ENCODE measurements at regions not wholly inside any gene's neighbourhood (a gene's known extent, or its start where the extent isn't known, plus 50 kb on each side); places are given as distances from the start of the nearest gene placed in this dataset.

- TF ChIP-seq CTCF (IDR thresholded peaks at IDR 0.05) (no peak), POLR2AphosphoS5 (IDR thresholded peaks at IDR 0.05) (no peak), EP300 (IDR thresholded peaks at IDR 0.05) (no peak)
- H3K36me3 ChIP-seq = no peaks in the 10 kb centered on the region
- no peaks in the 10 kb centered on the region for H3K9me3 ChIP-seq
- intact Hi-C loops (cut with DNase I) = no loop called here
- WGBS, 2 donors = 51 to 64% methylated on average over 7 of the region's 7 CpGs
- no peak overlapping the region for H3K4me3 ChIP-seq
- H3K4me1 ChIP-seq = no peaks in the 10 kb centered on the region
- no peak overlapping the region for H3K27ac ChIP-seq
- DNase-seq = no peak
- no peaks in the 10 kb centered on the region for H3K27me3 ChIP-seq
These were observed 260.0 kb upstream of the MKI67 start for GRCh38 chr10:128386231-128386630.

GRCh38 chr10:128386816-128387604, 260.8 kb upstream of the MKI67 start:
- no peak for DNase-seq
- Histone ChIP-seq H3K36me3 (no peaks in the 10 kb centered on the region), H3K27me3 (no peaks in the 10 kb centered on the region), H3K9me3 (no peaks in the 10 kb centered on the region), H3K4me3 (no peak overlapping the region), H3K4me1 (no peaks in the 10 kb centered on the region), H3K27ac (no peak overlapping the region)
- 90 to 92% methylated on average over 24 of the region's 24 CpGs for WGBS, 2 donors
- TF ChIP-seq POLR2A (IDR thresholded peaks at IDR 0.05) = no peak
- no peak for TF ChIP-seq EP300 (IDR thresholded peaks at IDR 0.05)
- TF ChIP-seq CTCF (IDR thresholded peaks at IDR 0.05) = no peak
- no peak for TF ChIP-seq POLR2AphosphoS5 (IDR thresholded peaks at IDR 0.05)
- intact Hi-C loops (cut with DNase I) = no loop called here

GRCh38 chr10:128390596-128390995, 264.4 kb upstream of the MKI67 start:
- Histone ChIP-seq H3K27me3 (no peaks in the 10 kb centered on the region), H3K4me3 (no peak overlapping the region), H3K9me3 (no peaks in the 10 kb centered on the region), H3K4me1 (no peaks in the 10 kb centered on the region), H3K36me3 (no peaks in the 10 kb centered on the region), H3K27ac (no peak overlapping the region)
- intact Hi-C loops (cut with DNase I) = no loop called here
- TF ChIP-seq CTCF (IDR thresholded peaks at IDR 0.05) (no peak), EP300 (IDR thresholded peaks at IDR 0.05) (no peak), POLR2AphosphoS5 (IDR thresholded peaks at IDR 0.05) (no peak), POLR2A (IDR thresholded peaks at IDR 0.05) (no peak)
- no peak for DNase-seq
- WGBS, 2 donors = 41 to 53% methylated on average over 5 of the region's 5 CpGs

- Histone ChIP-seq H3K27me3 (no peaks in the 10 kb centered on the region), H3K36me3 (no peaks in the 10 kb centered on the region), H3K9me3 (no peaks in the 10 kb centered on the region), H3K27ac (no peak overlapping the region), H3K4me3 (no peak overlapping the region), H3K4me1 (no peaks in the 10 kb centered on the region)
- 55 to 73% methylated on average over 4 of the region's 4 CpGs for WGBS, 2 donors
- intact Hi-C loops (cut with DNase I) = no loop called here
- DNase-seq = no peak
- TF ChIP-seq EP300 (IDR thresholded peaks at IDR 0.05) (no peak), POLR2AphosphoS5 (IDR thresholded peaks at IDR 0.05) (no peak), POLR2A (IDR thresholded peaks at IDR 0.05) (no peak), CTCF (IDR thresholded peaks at IDR 0.05) (no peak)
These were observed 267.3 kb upstream of the MKI67 start for GRCh38 chr10:128393546-128393945.

- Histone ChIP-seq H3K9me3 (peaks cover 0 to 5% (median 1%) of the 10 kb centered on the region in 4 donors), H3K4me1 (no peaks in the 10 kb centered on the region), H3K36me3 (no peaks in the 10 kb centered on the region), H3K27me3 (no peaks in the 10 kb centered on the region), H3K27ac (no peak overlapping the region), H3K4me3 (no peak overlapping the region)
- 85 to 88% methylated on average over 8 of the region's 8 CpGs for WGBS, 2 donors
- TF ChIP-seq POLR2A (IDR thresholded peaks at IDR 0.05) (no peak), EP300 (IDR thresholded peaks at IDR 0.05) (no peak), CTCF (IDR thresholded peaks at IDR 0.05) (no peak)
- DNase-seq = no peak
- intact Hi-C loops (cut with DNase I) = no loop called here
These were observed 271.9 kb upstream of the MKI67 start for GRCh38 chr10:128398118-128398517.

Data from sigmoid colon (tissue), 6 donors.